ENCODE measurements at regions not wholly inside any gene's neighbourhood (a gene's known extent, or its start where the extent isn't known, plus 50 kb on each side); places are given as distances from the start of the nearest gene placed in this dataset.

DNA sequence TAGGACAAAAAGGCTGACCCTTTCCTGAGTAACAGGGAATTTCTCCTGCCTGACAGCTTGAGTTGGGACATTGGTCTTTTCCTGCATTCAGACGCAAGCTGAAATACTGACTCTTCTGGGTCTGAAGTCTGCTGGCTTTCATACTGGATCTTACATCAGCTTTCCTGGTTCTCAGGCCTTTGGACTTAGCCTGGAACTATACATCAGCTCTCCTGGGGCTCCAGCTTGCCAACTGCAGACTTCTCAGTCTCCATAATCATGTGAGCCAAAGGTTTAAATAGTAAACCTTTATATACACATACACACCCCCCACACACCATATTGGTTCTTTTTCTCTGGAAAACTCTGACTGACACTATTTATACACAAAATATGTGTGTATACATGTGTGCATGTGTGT, 59.0 kb upstream of the KCND3 start (continued):
- no peak for TF ChIP-seq NCOA2 (IDR thresholded peaks at IDR 0.05; ENCODE audit: partially characterized antibody in 2 of 2)
- TF ChIP-seq RFX1 (IDR thresholded peaks at IDR 0.05) = no peak
- TF ChIP-seq POLR2H (tag; IDR thresholded peaks at IDR 0.05; ENCODE audit: low read depth) = no peak
- no peak for TF ChIP-seq ZNF41 (CRISPR knock-in tag; conservative IDR thresholded peaks at IDR 0.05)
- TF ChIP-seq, protein P1, sequence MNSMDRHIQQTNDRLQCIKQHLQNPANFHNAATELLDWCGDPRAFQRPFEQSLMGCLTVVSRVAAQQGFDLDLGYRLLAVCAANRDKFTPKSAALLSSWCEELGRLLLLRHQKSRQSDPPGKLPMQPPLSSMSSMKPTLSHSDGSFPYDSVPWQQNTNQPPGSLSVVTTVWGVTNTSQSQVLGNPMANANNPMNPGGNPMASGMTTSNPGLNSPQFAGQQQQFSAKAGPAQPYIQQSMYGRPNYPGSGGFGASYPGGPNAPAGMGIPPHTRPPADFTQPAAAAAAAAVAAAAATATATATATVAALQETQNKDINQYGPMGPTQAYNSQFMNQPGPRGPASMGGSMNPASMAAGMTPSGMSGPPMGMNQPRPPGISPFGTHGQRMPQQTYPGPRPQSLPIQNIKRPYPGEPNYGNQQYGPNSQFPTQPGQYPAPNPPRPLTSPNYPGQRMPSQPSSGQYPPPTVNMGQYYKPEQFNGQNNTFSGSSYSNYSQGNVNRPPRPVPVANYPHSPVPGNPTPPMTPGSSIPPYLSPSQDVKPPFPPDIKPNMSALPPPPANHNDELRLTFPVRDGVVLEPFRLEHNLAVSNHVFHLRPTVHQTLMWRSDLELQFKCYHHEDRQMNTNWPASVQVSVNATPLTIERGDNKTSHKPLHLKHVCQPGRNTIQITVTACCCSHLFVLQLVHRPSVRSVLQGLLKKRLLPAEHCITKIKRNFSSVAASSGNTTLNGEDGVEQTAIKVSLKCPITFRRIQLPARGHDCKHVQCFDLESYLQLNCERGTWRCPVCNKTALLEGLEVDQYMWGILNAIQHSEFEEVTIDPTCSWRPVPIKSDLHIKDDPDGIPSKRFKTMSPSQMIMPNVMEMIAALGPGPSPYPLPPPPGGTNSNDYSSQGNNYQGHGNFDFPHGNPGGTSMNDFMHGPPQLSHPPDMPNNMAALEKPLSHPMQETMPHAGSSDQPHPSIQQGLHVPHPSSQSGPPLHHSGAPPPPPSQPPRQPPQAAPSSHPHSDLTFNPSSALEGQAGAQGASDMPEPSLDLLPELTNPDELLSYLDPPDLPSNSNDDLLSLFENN (IDR thresholded peaks at IDR 0.05; ENCODE audit: low read depth in 2 of 2, low read length in 2 of 2) = no peak
- TF ChIP-seq, protein P2, sequence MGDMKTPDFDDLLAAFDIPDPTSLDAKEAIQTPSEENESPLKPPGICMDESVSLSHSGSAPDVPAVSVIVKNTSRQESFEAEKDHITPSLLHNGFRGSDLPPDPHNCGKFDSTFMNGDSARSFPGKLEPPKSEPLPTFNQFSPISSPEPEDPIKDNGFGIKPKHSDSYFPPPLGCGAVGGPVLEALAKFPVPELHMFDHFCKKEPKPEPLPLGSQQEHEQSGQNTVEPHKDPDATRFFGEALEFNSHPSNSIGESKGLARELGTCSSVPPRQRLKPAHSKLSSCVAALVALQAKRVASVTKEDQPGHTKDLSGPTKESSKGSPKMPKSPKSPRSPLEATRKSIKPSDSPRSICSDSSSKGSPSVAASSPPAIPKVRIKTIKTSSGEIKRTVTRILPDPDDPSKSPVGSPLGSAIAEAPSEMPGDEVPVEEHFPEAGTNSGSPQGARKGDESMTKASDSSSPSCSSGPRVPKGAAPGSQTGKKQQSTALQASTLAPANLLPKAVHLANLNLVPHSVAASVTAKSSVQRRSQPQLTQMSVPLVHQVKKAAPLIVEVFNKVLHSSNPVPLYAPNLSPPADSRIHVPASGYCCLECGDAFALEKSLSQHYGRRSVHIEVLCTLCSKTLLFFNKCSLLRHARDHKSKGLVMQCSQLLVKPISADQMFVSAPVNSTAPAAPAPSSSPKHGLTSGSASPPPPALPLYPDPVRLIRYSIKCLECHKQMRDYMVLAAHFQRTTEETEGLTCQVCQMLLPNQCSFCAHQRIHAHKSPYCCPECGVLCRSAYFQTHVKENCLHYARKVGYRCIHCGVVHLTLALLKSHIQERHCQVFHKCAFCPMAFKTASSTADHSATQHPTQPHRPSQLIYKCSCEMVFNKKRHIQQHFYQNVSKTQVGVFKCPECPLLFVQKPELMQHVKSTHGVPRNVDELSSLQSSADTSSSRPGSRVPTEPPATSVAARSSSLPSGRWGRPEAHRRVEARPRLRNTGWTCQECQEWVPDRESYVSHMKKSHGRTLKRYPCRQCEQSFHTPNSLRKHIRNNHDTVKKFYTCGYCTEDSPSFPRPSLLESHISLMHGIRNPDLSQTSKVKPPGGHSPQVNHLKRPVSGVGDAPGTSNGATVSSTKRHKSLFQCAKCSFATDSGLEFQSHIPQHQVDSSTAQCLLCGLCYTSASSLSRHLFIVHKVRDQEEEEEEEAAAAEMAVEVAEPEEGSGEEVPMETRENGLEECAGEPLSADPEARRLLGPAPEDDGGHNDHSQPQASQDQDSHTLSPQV (IDR thresholded peaks at IDR 0.05) = no peak

Measured in K562 (cell line).